ENCODE measurements at regions not wholly inside any gene's neighbourhood (a gene's known extent, or its start where the extent isn't known, plus 50 kb on each side); places are given as distances from the start of the nearest gene placed in this dataset.

GRCh38 chr7:47719675-47720074 is 137.8 kb upstream of the TNS3 start:
- no peaks in the 10 kb centered on the region for H3K4me1 ChIP-seq
- H3K9me3 ChIP-seq, result no peaks in the 10 kb centered on the region
- H3K27me3 ChIP-seq, result no peaks in the 10 kb centered on the region
- H3K36me3 ChIP-seq, result no peaks in the 10 kb centered on the region
- DNase-seq, result no peak
- H3K4me3 ChIP-seq, result no peak overlapping the region
- intact Hi-C loops (cut with DNase I; ENCODE audit: low total_unique reads), result no loop called here
- TF ChIP-seq CTCF (IDR thresholded peaks at IDR 0.05), result no peak
- no peak overlapping the region for H3K27ac ChIP-seq

- intact Hi-C loops (cut with DNase I; ENCODE audit: low total_unique reads), result no loop called here
- no peak for DNase-seq
- TF ChIP-seq CTCF (IDR thresholded peaks at IDR 0.05), result no peak
- Histone ChIP-seq H3K27ac (no peak overlapping the region), H3K9me3 (no peaks in the 10 kb centered on the region), H3K4me3 (no peak overlapping the region), H3K4me1 (no peaks in the 10 kb centered on the region), H3K27me3 (no peaks in the 10 kb centered on the region), H3K36me3 (no peaks in the 10 kb centered on the region)
Observed at GRCh38 chr7:47715631-47716068, 133.7 kb upstream of the TNS3 start.

- no peak overlapping the region for H3K27ac ChIP-seq
- H3K4me1 ChIP-seq, result no peaks in the 10 kb centered on the region
- H3K4me3 ChIP-seq, result no peak overlapping the region
- intact Hi-C loops (cut with DNase I; ENCODE audit: low total_unique reads), result no loop called here
- no peaks in the 10 kb centered on the region for H3K27me3 ChIP-seq
- no peaks in the 10 kb centered on the region for H3K9me3 ChIP-seq
- no peak for TF ChIP-seq CTCF (IDR thresholded peaks at IDR 0.05)
- no peaks in the 10 kb centered on the region for H3K36me3 ChIP-seq
- no peak for DNase-seq
Observed at GRCh38 chr7:47714669-47715607, 133.0 kb upstream of the TNS3 start.

GRCh38 chr7:47713595-47713994 is 131.7 kb upstream of the TNS3 start:
- H3K4me1 ChIP-seq, result no peaks in the 10 kb centered on the region
- no peak for TF ChIP-seq CTCF (IDR thresholded peaks at IDR 0.05)
- intact Hi-C loops (cut with DNase I; ENCODE audit: low total_unique reads), result no loop called here
- H3K9me3 ChIP-seq, result no peaks in the 10 kb centered on the region
- no peak overlapping the region for H3K4me3 ChIP-seq
- H3K27me3 ChIP-seq, result no peaks in the 10 kb centered on the region
- no peak overlapping the region for H3K27ac ChIP-seq
- no peaks in the 10 kb centered on the region for H3K36me3 ChIP-seq
- DNase-seq, result no peak

- no peak for TF ChIP-seq CTCF (IDR thresholded peaks at IDR 0.05)
- H3K36me3 ChIP-seq, result no peaks in the 10 kb centered on the region
- DNase-seq, result no peak
- no peaks in the 10 kb centered on the region for H3K9me3 ChIP-seq
- H3K4me1 ChIP-seq, result no peaks in the 10 kb centered on the region
- H3K27me3 ChIP-seq, result no peaks in the 10 kb centered on the region
- no peak overlapping the region for H3K27ac ChIP-seq
- no peak overlapping the region for H3K4me3 ChIP-seq
- intact Hi-C loops (cut with DNase I; ENCODE audit: low total_unique reads), result no loop called here
Observed at GRCh38 chr7:47712416-47712815, 130.5 kb upstream of the TNS3 start.
